Neutrophil (primary cell): ENCODE measurements at regions not wholly inside any gene's neighbourhood (a gene's known extent, or its start where the extent isn't known, plus 50 kb on each side); places are given as distances from the start of the nearest gene placed in this dataset.

ENCODE experiments used
- H3K27ac ChIP-seq: fragments of 200-600 bp; sonication (generic); 2 replicates; pipeline ENCODE4 v1.5.1; 2016; ENCODE audit warnings: mild to moderate bottlenecking, moderate library complexity
- H3K27me3 ChIP-seq: fragments of 200-600 bp; sonication (generic); 2 replicates; pipeline ENCODE4 v1.6.0; 2016; ENCODE audit warnings: mild to moderate bottlenecking
- H3K36me3 ChIP-seq: fragments of 200-600 bp; sonication (generic); 2 replicates; pipeline ENCODE4 v1.5.1; 2017
- H3K4me1 ChIP-seq, 2 experiments: fragments of 200-600 bp in 1 of 2; sonication (generic) in 1 of 2; 1 replicate in 1 of 2; 2 replicates in 1 of 2; pipeline versions ENCODE4 v1.5.1 to v1.6.1; 2013 to 2016; ENCODE audit warnings: low read depth in 1 of 2, low read length in 1 of 2, mild to moderate bottlenecking in 1 of 2, moderate library complexity in 1 of 2; ENCODE audit not compliant: control insufficient read depth in 1 of 2, insufficient read depth in 1 of 2
- H3K4me3 ChIP-seq, 2 experiments: fragments of 200-600 bp in 1 of 2; sonication (generic) in 1 of 2; 1 replicate in 1 of 2; 2 replicates in 1 of 2; pipeline ENCODE4 v1.5.1; 2013 to 2016; ENCODE audit warnings: low read depth in 1 of 2, low read length in 1 of 2, mild to moderate bottlenecking in 1 of 2, moderate library complexity in 1 of 2
- H3K9me3 ChIP-seq: fragments of 200-600 bp; sonication (generic); 2 replicates; pipeline ENCODE4 v1.5.1; 2016
- TF ChIP-seq, protein P1 (sequence below): fragments of 200-600 bp; sonication (generic); IDR thresholded peaks from 2 replicates; pipeline ENCODE4 v1.5.1; 2016; ENCODE audit warnings: antibody characterized with exemption

DNA sequence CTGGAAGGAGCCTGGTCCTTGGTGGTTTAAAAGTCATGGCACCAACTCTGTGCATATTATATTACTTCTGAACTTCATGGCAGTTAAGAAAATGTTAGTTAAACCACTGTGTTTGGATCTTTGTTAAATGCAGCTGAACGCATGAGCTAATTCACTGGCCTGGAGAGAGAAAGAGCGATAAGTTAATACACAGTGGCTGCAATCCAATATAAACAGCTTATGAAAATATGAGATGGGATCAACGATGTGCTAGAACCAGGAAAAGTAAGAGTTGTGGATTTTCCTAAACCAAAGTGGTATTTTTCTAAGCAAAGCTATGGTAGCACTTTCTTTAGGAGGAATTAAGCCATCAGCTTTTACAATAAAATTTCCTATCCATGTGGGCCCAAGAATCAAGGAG is 326.7 kb downstream of the MTX2 start:
- Histone ChIP-seq H3K36me3 (no peaks in the 10 kb centered on the region), H3K4me3 (no peak overlapping the region), H3K27ac (no peak overlapping the region), H3K4me1 (no peaks in the 10 kb centered on the region), H3K9me3 (no peaks in the 10 kb centered on the region), H3K27me3 (peaks cover 60% of the 10 kb centered on the region)
- TF ChIP-seq, protein P1, sequence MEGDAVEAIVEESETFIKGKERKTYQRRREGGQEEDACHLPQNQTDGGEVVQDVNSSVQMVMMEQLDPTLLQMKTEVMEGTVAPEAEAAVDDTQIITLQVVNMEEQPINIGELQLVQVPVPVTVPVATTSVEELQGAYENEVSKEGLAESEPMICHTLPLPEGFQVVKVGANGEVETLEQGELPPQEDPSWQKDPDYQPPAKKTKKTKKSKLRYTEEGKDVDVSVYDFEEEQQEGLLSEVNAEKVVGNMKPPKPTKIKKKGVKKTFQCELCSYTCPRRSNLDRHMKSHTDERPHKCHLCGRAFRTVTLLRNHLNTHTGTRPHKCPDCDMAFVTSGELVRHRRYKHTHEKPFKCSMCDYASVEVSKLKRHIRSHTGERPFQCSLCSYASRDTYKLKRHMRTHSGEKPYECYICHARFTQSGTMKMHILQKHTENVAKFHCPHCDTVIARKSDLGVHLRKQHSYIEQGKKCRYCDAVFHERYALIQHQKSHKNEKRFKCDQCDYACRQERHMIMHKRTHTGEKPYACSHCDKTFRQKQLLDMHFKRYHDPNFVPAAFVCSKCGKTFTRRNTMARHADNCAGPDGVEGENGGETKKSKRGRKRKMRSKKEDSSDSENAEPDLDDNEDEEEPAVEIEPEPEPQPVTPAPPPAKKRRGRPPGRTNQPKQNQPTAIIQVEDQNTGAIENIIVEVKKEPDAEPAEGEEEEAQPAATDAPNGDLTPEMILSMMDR = no peak

DNA sequence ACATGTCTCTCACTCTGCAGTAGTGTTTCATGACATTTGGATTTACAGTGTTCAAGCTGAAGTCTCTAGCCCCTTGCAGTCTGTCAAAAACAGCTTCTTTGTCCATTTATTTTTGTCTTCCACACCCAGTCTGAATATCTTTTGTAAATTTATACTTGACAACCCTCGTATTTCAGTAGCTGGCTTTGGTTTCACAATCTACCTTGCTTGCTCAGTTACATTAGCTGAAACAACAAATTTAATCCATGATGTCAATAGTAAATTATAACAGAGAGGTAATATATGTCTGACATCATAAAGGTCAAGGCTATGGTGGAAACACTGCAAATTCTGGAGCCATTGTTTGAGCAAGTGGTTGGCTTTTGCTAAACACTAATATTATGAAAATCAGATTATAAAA is 328.7 kb downstream of the MTX2 start:
- Histone ChIP-seq H3K27ac (no peak overlapping the region), H3K9me3 (no peaks in the 10 kb centered on the region), H3K4me1 (no peaks in the 10 kb centered on the region), H3K27me3 (peaks cover 77% of the 10 kb centered on the region), H3K4me3 (no peak overlapping the region), H3K36me3 (no peaks in the 10 kb centered on the region)
- TF ChIP-seq, protein P1 = no peak

DNA sequence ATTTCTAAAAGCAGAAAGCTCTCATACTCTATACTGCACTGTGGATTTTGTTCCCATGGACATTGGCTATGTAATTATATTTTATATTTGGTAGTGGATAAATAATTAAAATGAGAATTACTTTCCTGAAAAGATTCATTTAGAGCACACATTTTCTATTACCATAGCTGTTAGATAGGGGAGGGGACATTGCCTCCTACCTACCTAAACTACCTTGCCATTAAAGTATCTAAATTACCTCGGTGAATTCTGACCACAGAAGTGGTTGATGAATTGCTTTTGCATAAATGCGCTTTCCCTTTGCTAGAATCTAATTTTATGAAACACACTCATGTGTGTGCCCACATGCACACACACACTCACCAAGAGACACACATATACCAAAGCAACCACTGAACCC is 329.1 kb downstream of the MTX2 start:
- TF ChIP-seq, protein P1 = no peak
- H3K9me3 ChIP-seq = no peaks in the 10 kb centered on the region
- no peaks in the 10 kb centered on the region for H3K36me3 ChIP-seq
- H3K4me3 ChIP-seq = no peak overlapping the region
- no peak overlapping the region for H3K27ac ChIP-seq
- H3K4me1 ChIP-seq = no peaks in the 10 kb centered on the region
- H3K27me3 ChIP-seq = peaks cover 81% of the 10 kb centered on the region

GRCh38 chr2:176599796-176600485 is 330.7 kb downstream of the MTX2 start:
- Histone ChIP-seq H3K27me3 (peaks cover 87% of the 10 kb centered on the region), H3K9me3 (no peaks in the 10 kb centered on the region), H3K36me3 (no peaks in the 10 kb centered on the region), H3K4me1 (no peaks in the 10 kb centered on the region), H3K27ac (no peak overlapping the region), H3K4me3 (no peak overlapping the region)
- TF ChIP-seq, protein P1 = no peak

- Histone ChIP-seq H3K4me3 (no peak overlapping the region), H3K36me3 (no peaks in the 10 kb centered on the region), H3K27me3 (peaks cover 90% of the 10 kb centered on the region), H3K9me3 (no peaks in the 10 kb centered on the region), H3K27ac (no peak overlapping the region), H3K4me1 (no peaks in the 10 kb centered on the region)
- TF ChIP-seq, protein P1 = no peak
Measured at GRCh38 chr2:176601066-176601465, 331.8 kb downstream of the MTX2 start.
